ENCODE measurements at regions not wholly inside any gene's neighbourhood (a gene's known extent, or its start where the extent isn't known, plus 50 kb on each side); places are given as distances from the start of the nearest gene placed in this dataset.

DNA sequence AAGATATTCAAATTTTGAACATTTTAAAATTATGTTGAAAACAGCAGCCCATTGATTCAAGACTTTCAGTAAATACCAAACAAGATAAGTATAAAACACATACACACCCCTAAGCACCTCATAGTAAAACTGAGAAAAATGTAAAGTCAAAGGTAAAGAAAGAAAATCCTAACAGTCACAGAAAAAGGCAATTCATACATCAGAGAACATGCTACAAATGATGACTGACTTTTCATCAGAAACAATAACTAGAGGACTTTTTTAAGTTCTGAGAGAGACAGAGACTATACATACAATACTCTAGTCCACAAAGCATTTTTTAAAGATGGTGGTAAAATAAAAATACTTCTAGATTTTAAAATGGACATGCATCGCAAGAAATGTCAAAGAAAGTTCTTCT lies 111.0 kb downstream of the PFDN4 start:
- H3K79me2 ChIP-seq (ENCODE audit: insufficient read depth): no peaks in the 10 kb centered on the region
- peaks cover 20% of the 10 kb centered on the region for H3F3A ChIP-seq (replicated peaks; ENCODE audit: insufficient read depth)
- no peaks in the 10 kb centered on the region for H3K27me3 ChIP-seq (ENCODE audit: insufficient read depth)
- H4K20me1 ChIP-seq (ENCODE audit: insufficient read depth): no peaks in the 10 kb centered on the region
- no peak overlapping the region for H3K27ac ChIP-seq (ENCODE audit: low read depth in 2 of 2, low read length in 1 of 2)
- H3K4me2 ChIP-seq: no peak overlapping the region
- 68% methylated on average over 1 of the region's 1 CpG for WGBS (ENCODE audit: low lambda C conversion rate)
- no peaks in the 10 kb centered on the region for H3K36me3 ChIP-seq (replicated peaks in 1 of 2; ENCODE audit: control insufficient read depth in 1 of 2, insufficient read depth in 2 of 2, low read length in 1 of 2)
- 0 out of 2 replicates have a peak overlapping the region, but pooled peaks have one; percentile 56 for H2AFZ ChIP-seq (ENCODE audit: low read depth)
- no peaks in the 10 kb centered on the region for H3K9me2 ChIP-seq
- TF ChIP-seq GABPA (IDR thresholded peaks at IDR 0.05; ENCODE audit: low read depth) (no peak), JUND (IDR thresholded peaks at IDR 0.05) (no peak), RAD21 (IDR thresholded peaks at IDR 0.05; ENCODE audit: low read length) (no peak), GATA2 (CRISPR knock-in tag; IDR thresholded peaks at IDR 0.05) (no peak), FOXJ3 (CRISPR knock-in tag; IDR thresholded peaks at IDR 0.05) (no peak), SMC3 (IDR thresholded peaks at IDR 0.05; ENCODE audit: low read depth, low read length) (no peak), EP300 (IDR thresholded peaks at IDR 0.05; ENCODE audit: borderline replicate concordance in 1 of 2, low read depth in 1 of 2, low read length in 1 of 2) (no peak), ELF1 (IDR thresholded peaks at IDR 0.05) (no peak), NFIC (IDR thresholded peaks at IDR 0.05; ENCODE audit: borderline replicate concordance) (no peak), FOXM1 (IDR thresholded peaks at IDR 0.05; ENCODE audit: low read depth) (no peak), MEF2A (IDR thresholded peaks at IDR 0.05; ENCODE audit: borderline replicate concordance, low read depth) (no peak)
- TF ChIP-seq, protein P1, sequence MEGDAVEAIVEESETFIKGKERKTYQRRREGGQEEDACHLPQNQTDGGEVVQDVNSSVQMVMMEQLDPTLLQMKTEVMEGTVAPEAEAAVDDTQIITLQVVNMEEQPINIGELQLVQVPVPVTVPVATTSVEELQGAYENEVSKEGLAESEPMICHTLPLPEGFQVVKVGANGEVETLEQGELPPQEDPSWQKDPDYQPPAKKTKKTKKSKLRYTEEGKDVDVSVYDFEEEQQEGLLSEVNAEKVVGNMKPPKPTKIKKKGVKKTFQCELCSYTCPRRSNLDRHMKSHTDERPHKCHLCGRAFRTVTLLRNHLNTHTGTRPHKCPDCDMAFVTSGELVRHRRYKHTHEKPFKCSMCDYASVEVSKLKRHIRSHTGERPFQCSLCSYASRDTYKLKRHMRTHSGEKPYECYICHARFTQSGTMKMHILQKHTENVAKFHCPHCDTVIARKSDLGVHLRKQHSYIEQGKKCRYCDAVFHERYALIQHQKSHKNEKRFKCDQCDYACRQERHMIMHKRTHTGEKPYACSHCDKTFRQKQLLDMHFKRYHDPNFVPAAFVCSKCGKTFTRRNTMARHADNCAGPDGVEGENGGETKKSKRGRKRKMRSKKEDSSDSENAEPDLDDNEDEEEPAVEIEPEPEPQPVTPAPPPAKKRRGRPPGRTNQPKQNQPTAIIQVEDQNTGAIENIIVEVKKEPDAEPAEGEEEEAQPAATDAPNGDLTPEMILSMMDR (IDR thresholded peaks at IDR 0.05): no peak
- TF ChIP-seq, protein P2, sequence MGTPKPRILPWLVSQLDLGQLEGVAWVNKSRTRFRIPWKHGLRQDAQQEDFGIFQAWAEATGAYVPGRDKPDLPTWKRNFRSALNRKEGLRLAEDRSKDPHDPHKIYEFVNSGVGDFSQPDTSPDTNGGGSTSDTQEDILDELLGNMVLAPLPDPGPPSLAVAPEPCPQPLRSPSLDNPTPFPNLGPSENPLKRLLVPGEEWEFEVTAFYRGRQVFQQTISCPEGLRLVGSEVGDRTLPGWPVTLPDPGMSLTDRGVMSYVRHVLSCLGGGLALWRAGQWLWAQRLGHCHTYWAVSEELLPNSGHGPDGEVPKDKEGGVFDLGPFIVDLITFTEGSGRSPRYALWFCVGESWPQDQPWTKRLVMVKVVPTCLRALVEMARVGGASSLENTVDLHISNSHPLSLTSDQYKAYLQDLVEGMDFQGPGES (IDR thresholded peaks at IDR 0.05; ENCODE audit: low read depth, low read length): no peak
- TF ChIP-seq, protein P3, sequence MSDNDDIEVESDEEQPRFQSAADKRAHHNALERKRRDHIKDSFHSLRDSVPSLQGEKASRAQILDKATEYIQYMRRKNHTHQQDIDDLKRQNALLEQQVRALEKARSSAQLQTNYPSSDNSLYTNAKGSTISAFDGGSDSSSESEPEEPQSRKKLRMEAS (IDR thresholded peaks at IDR 0.05; ENCODE audit: low read depth): no peak
- no peak overlapping the region for H3K9ac ChIP-seq
- CTCF ChIA-PET: no interaction called here
- no peaks in the 10 kb centered on the region for H3K9me3 ChIP-seq
- H3K4me1 ChIP-seq (ENCODE audit: control insufficient read depth in 1 of 2, insufficient read depth in 2 of 2, low read depth in 1 of 2, low read length in 1 of 2): peaks cover 0 to 21% of the 10 kb centered on the region in 2 experiments; a peak in 2 of 4 replicates
- no peak overlapping the region for H3K4me3 ChIP-seq (ENCODE audit: low read depth in 2 of 2, low read length in 1 of 2)
- DNase-seq: no peak
- POLR2A ChIA-PET: no interaction called here

DNA sequence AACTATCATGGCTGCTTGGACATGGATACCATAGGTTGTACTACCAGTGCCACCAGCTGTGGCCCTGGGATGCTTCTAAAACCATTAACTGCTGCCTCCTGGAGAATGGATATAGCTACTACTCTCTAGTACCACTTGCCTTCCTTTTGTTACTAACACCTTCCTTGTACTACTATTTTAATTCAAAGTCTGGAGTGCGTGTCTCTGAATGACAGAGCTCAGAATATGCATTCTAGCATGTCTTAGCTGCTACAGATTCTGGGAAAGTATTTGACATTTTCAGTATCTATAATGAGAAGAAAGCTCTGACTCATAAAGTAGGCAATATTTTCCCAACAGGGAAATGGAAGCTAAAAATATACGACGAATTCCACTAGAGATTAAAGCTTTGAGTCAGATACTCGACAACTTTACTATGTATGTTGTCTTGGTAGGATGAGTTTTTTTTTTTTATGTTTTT lies 112.3 kb downstream of the PFDN4 start:
- Histone ChIP-seq H3K9me2 (no peaks in the 10 kb centered on the region), H4K20me1 (ENCODE audit: insufficient read depth) (no peaks in the 10 kb centered on the region), H3K4me3 (ENCODE audit: low read depth in 2 of 2, low read length in 1 of 2) (peak overlapping the region in 1 of 2 experiments; percentile 25; a peak in 1 of 4 replicates), H3K4me2 (peak overlapping the region; percentile 70), H3K9me3 (no peaks in the 10 kb centered on the region), H3K36me3 (replicated peaks in 1 of 2; ENCODE audit: control insufficient read depth in 1 of 2, insufficient read depth in 2 of 2, low read length in 1 of 2) (no peaks in the 10 kb centered on the region), H3K27ac (ENCODE audit: low read depth in 2 of 2, low read length in 1 of 2) (peak overlapping the region in 1 of 2 experiments; percentile 91; a peak in 2 of 4 replicates), H3K9ac (peak overlapping the region; percentile 29; the same call in 1 of the 2 replicates), H3K79me2 (ENCODE audit: insufficient read depth) (no peaks in the 10 kb centered on the region), H2AFZ (ENCODE audit: low read depth) (peak overlapping the region; percentile 85), H3K4me1 (ENCODE audit: control insufficient read depth in 1 of 2, insufficient read depth in 2 of 2, low read depth in 1 of 2, low read length in 1 of 2) (peaks cover 0 to 21% of the 10 kb centered on the region in 2 experiments; a peak in 2 of 4 replicates), H3K27me3 (ENCODE audit: insufficient read depth) (no peaks in the 10 kb centered on the region), H3F3A (replicated peaks; ENCODE audit: insufficient read depth) (peaks cover 23% of the 10 kb centered on the region)
- WGBS (ENCODE audit: low lambda C conversion rate): 9% methylated on average over 4 of the region's 4 CpGs
- DNase-seq: no peak
- ChIA-PET POLR2A (no interaction called here), CTCF (no interaction called here)
- TF ChIP-seq MEF2A (IDR thresholded peaks at IDR 0.05; ENCODE audit: borderline replicate concordance, low read depth) (peak; percentile 62; the same call in 1 of the 2 replicates), FOSL2 (IDR thresholded peaks at IDR 0.05; ENCODE audit: borderline replicate concordance, low read depth) (peak; percentile 44; the same call in 1 of the 2 replicates), GATA2 (CRISPR knock-in tag; IDR thresholded peaks at IDR 0.05) (no peak), TEAD4 (IDR thresholded peaks at IDR 0.05; ENCODE audit: borderline replicate concordance, insufficient read depth) (no peak), POLR2AphosphoS5 (IDR thresholded peaks at IDR 0.05; ENCODE audit: low read depth, low read length) (no peak), NRF1 (IDR thresholded peaks at IDR 0.05; ENCODE audit: low read depth, low read length) (no peak), FOXJ3 (CRISPR knock-in tag; IDR thresholded peaks at IDR 0.05) (no peak), RAD21 (IDR thresholded peaks at IDR 0.05; ENCODE audit: low read length) (no peak), TCF12 (IDR thresholded peaks at IDR 0.05) (peak; percentile 39; the same call in 1 of the 2 replicates), FOXM1 (IDR thresholded peaks at IDR 0.05; ENCODE audit: low read depth) (no peak)
- TF ChIP-seq, protein P1 (IDR thresholded peaks at IDR 0.05): no peak; the same call in 1 of the 2 replicates
- TF ChIP-seq, protein P4, sequence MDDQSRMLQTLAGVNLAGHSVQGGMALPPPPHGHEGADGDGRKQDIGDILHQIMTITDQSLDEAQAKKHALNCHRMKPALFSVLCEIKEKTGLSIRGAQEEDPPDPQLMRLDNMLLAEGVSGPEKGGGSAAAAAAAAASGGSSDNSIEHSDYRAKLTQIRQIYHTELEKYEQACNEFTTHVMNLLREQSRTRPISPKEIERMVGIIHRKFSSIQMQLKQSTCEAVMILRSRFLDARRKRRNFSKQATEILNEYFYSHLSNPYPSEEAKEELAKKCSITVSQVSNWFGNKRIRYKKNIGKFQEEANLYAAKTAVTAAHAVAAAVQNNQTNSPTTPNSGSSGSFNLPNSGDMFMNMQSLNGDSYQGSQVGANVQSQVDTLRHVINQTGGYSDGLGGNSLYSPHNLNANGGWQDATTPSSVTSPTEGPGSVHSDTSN (IDR thresholded peaks at IDR 0.05): peak; percentile 23; the same call in 1 of the 2 replicates
- TF ChIP-seq, protein P5, sequence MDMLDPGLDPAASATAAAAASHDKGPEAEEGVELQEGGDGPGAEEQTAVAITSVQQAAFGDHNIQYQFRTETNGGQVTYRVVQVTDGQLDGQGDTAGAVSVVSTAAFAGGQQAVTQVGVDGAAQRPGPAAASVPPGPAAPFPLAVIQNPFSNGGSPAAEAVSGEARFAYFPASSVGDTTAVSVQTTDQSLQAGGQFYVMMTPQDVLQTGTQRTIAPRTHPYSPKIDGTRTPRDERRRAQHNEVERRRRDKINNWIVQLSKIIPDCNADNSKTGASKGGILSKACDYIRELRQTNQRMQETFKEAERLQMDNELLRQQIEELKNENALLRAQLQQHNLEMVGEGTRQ (IDR thresholded peaks at IDR 0.05; ENCODE audit: borderline replicate concordance, low read depth, low read length): no peak

All from SK-N-SH (cell line).